HG02938 (cell line): ENCODE measurements at regions not wholly inside any gene's neighbourhood (a gene's known extent, or its start where the extent isn't known, plus 50 kb on each side); places are given as distances from the start of the nearest gene placed in this dataset.
"Not testable (repeated sequence)": the region's sequence is repeated elsewhere in the genome, so short reads cannot be mapped to it uniquely, and the experiment has no call there.

Experiments
- ATAC-seq: cut with Tn5 transposase; IDR thresholded peaks from one replicate; pipeline ENCODE4 v1.9.1; 2021; ENCODE audit warnings: mild to moderate bottlenecking, moderate library complexity; ENCODE audit not compliant: unreplicated experiment

DNA sequence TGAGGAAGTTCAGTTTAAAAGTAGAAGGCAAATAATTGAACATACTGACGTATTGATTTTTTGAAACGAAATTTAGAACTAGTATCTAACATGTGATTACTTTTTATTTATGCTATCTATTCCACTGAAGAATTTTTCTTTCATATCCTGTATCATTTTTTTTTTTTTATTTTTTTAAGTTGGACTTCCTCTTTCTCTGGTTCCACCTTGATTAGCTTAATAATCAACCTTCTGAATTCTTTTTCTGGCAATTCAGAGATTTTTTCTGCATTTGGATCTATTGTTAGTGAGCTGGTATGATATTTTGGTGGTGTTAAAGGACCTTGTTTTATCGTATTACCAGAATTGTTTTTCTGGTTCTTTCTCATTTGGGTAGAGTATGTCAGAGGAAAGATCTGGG lies 411.2 kb downstream of the SOX11 start:
- no peak for ATAC-seq

DNA sequence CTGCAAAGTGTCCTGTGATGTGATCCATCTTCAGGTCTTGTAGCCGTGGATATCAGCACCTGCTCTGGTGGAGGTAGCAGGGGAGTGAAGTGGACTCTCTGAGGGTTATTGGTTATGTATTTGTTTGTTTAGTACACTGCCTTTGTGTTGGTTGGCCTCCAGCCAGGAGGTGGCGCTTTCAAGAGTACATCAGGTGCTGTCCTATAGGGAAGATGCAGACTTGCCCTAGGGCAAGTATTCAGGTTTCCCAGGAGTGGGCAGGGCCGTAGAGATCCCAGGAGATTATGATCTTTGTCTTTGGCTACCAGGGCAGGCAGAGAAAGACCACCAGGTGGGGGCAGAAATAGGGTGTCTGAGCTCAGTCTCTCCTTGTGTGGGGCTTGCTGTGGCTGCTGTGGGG lies 411.8 kb downstream of the SOX11 start:
- ATAC-seq: no peak

DNA sequence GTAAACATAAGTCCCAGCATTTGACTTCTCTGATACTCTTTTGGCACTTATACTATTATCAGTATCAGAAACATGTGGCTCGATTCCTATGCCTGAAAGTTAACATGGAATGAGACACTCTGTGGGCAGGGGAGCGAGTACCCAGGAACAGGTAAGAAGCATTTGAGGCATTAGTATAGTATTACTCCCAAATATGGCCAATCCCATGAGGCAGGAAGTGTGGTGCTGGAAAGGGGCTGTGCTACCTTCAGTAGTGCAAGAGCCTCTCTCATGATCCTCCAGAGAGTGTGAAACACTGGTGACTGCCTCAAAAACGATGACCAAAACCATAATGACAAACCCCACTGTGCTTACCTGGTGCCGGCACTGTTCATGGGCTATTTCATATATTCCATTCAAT lies 415.1 kb downstream of the SOX11 start:
- no peak for ATAC-seq

DNA sequence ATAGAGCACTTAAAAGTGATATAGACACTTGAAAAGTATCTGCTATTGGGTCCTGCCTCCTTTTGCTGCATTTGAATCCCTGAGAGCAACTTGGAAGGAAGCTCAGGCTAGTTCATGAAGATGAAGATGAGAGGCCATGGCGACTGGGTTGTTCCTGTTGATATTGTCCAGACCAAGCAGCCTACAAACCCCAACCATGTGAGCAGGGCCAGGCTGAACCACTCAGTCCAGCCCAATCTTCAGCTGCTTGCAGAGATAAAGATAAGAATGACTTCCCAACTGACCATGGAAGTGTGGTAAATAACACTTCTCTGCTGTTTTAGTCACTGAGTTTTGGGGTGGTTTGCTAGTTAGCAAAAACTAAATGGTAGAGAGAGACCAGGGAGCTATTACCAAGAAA lies 417.6 kb downstream of the SOX11 start:
- no peak for ATAC-seq

DNA sequence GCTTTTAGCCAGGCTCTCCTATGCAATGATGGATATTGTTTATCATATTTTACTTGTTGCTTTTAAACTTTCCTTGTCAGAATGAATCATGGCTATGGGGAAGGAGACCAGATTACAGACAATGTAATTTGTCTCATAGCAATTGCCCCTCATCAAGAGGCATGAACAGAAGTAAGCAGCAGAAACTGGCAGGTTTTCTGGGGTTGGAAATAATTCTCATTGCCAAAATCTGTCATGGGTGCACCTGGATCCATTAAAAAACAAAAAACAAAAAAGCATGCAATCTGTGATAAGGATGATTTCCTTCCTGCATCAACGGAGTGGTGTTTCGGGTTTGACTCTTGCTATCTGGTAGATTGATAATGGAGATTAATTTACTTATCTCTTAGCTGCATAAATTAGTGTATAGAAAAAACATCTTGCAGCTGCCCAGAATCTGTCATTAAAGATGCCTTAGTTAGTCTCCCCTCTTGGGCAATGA lies 419.6 kb downstream of the SOX11 start:
- no peak for ATAC-seq

DNA sequence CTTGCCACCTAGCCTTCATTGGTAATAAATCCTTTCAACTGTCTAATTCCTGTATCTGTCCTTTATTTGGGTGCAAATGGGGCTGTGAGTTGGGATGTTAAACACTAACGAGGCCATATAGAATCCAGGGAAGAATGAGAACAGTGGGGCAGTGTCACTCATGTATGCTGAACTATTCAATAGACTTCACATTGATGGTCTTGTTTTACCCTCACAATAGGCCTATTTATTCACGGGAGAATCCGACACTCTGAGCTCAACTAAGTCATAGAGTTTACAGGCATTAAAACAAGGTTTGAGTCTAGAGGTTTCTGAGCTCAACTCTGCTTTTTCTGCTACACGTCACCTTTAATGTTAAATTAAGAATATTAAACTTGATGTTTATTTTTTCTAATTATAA lies 421.6 kb downstream of the SOX11 start:
- no peak for ATAC-seq

DNA sequence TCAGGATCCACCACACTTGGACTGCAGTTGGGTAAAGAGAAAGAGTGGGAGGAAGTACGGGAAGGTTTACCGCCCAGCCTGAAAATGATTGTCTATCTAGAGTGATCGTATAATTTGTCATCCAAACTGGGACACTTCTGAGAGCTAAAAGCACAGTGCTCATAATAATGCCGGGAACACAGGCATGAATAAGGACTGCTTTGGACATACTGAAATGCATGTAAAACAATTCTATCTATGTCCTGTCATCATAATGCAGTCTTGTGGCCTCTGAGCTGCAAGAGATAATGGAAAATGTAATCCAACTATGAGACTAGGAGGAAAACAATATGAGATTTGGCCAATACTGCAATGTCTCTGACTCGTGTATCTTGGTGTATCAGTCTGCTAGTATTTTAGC lies 435.5 kb downstream of the SOX11 start:
- no peak for ATAC-seq

DNA sequence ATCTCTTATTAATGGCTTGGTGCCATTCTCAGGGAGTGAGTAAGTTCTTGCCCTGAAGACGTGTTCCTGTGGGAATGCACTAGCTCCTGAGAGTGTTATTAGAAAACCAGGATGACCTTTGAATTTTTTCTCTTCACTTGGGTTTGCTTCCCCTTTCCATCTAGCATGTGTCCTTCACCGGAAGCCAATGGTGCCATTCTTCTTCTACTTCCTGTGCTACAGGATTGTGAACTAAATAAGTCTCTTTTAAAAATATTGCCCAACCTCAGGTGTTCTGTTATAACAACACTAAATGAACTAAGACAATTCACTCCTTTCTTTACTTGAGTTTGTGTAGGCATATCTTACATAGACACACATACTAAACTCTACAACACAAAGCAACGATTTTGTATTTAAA lies 447.0 kb downstream of the SOX11 start:
- ATAC-seq: no peak

DNA sequence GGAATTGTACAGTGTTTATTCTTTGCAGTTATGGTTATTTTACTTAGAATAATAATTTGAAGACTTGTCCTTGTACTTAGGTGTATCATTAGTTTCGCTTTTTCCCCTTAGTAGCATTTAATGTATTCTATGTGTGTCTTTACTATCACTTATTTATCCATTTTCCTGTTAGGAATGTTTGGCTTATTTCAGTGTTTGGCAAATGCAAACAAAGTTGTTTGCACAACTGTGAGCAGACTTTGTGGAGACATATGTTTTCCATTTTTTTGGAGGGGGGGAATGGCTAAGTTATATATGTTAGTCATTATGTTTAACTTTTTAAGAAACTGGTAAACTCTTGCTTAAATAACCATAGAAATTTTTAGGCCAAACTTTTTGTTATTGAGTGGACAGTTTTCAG lies 447.7 kb downstream of the SOX11 start:
- ATAC-seq: no peak

DNA sequence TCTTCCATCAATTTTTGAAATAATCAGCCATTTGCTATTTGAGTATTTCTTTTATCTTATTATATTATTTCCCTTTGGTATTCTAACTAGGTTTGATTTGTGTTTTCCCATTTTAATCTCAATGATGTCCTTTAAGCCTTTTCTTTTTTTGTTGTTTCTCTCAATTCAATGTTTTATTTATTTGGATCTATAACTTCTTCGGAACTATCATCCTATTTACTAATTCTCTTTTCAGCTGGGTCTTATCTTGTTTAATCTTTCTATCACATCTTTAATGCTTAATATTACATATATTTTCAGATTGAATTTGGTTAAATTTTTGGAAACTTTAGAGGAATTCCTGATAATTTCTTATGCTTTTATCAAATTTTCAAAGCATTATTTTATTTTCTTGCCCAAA lies 448.3 kb downstream of the SOX11 start:
- ATAC-seq: no peak

DNA sequence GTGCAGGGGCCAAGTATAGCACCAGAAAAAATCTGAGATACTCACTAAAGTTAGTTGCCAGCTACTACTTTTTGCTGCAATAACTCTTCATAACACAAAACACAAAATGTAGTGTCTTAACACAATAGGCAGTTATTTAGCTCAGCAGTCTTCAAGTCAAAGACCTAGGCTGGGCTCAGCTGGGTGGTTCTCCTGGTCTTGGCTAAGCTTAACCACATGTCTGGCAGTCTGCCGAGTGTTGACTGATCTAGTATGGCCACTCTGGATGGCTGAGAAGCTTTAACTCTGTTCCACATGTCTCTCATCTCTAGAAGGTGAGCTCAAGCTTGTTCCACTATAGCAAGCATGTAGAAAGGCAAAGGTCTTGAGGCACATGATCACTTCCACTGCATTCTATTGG lies 451.6 kb downstream of the SOX11 start:
- ATAC-seq: no peak

DNA sequence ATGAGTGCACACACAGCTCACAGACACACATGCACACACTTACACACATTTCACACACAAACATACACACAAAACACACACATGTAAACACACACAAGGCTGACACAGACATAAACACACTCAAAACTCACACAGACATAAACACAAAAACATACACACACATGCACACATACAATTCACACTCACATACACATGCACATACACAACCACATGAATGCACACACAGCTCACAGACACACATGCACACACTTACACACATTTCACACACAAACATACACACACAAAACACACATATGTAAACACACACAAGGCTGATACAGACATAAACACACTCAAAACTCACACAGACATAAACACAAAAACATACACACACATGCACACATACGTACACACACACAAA lies 455.0 kb downstream of the SOX11 start:
- ATAC-seq: not testable (repeated sequence)

DNA sequence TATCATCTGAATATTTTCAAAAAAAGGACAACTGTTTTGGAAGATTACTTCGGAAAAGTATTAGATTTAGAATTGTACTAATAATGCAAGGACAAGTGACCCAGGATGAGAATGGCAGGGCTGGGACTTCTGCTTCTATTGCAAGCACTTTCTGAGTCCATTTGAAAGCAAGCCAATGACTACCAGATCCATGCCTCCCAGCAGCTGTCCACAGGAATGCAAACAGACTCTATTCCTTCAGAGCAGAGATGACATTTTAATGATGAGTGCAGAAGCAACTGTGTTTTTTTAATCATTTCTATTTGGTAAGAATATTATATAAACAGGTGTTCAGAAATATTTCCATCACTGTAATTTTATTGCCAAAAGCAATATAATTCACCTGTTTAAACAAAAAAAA lies 456.7 kb downstream of the SOX11 start:
- ATAC-seq: no peak

DNA sequence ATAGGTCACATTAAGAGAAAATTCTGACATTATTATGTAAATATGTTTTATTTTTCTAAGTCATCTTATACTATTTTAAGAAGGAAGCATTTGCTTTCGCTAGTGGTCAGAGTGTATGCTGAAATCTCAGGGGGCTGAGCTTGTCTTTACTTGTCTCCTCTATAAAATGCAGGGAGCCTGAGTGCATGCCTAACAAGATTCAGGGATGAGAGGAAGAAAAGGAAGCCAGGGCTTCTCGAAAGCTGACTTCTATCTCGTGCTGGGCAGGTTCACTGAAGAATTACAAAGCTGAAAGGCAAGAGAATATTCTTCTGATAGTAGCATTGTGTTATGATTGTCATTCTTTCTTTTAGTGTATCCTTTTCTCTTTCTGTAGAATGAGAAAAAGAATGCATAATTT lies 467.4 kb downstream of the SOX11 start:
- no peak for ATAC-seq

DNA sequence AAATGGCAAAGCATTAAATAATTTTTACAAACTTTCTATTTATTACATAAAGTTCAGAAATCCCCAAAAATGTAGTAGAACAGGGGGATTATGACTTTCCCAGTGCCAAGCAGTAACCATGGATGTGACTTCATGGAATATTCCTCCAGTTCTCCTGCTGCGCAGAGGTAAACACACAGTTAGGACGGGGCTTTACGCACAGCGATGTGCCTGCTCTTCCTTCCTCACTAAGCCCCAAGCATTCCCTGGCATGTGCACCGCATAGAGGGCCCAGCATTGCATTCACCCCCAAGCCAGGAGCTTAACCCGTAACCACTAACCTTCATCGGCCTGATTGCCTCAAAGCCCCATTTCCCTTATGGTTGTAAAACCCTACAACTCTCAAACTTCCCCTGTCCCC lies 471.7 kb downstream of the SOX11 start:
- ATAC-seq: no peak

DNA sequence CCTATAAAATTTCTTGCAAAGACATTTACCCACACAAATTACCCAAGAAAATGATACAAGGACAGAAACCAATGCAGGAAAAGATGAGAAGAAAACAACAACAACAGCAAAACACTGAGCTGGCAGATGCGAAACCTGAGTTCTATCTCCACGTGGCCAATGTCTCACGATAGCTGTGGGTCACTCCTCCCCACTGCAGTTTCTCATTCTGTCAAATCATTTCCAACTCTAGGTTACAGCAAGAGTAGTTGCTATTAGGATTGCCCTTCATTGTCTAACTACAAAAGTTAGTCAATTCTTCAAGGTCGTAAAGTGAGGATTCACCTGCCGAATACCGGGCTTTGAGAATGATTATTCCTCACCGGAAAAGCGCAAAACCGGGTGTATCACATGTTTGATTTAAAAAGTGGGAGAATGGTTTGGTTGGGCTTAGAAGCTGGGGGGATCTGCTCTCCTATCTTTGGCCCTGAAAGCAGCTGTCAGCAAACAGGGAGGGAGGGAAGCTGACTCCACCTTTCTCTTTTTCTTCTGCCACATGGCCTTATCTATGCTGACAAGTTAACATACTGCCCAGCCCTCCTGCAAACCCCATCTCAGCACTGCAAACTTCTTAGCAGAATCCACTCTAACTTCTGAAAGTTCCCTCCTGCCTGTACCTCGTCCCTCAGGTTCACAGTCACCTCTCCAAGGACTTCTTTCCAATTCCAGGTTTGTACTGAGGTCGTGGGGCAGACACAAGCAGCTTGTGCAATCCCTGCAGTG lies 473.0 kb downstream of the SOX11 start:
- no peak for ATAC-seq

DNA sequence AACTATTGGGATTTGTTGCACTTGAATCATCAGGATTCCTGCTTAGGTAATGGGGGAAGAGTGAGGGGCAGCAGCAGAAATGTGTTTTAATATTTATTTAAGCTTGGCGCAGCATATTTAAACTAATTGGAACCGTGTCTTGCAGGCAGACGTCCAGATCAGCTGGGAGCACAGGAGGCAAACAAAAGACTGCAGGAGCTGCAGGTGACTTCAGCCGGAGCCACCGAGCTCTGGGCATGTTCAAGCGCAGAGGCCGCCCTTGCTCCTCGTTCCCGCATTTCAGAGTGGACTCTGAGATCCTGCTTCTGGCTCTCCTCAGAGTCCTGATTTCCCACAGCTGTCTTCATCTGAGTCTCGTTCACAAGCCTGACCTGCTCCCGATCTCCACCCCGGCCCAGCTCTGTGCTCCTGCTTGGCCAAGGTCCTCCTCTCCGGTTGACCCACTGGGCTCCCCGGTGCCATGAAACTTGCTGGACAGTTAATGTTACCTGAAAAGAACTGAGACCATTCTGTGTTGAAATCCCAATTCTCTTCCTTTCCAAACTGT lies 475.5 kb downstream of the SOX11 start:
- ATAC-seq: no peak

DNA sequence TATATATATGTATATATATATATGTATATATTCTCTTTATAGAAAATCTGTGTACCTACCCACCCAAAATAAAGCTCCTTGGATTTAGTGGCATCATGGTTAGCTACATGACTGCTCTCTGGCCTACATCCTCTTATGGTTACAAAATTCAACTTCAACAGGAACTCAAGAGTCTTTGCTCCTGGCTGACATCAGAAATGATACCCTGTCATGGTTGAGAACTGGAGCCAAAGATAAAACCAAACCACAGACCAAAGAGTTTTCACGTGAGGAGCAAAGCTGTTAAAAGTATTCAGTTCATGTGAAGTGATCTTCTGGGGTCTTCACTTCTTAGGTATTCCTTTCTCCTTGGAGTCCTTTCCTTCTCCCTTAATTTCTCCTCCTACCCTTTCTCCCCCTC lies 476.3 kb downstream of the SOX11 start:
- no peak for ATAC-seq

DNA sequence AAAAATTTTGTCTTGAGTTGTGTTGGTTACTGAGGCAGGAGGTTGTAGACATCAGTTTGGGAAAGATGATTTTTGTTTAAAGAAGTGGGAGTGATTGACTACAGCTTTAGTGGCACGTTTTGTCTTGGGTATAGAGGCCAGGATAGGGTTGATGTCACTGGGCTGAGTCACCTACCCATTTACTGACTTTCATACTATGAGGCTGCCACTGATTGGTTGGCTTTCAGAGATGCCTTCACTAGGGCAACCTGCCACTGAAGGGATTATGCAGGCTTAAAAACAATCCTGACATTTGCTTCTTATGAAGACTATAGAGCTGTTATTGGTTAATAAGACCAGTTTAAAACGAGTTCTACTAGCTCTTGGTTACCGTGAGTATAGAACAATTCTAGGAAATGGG lies 479.1 kb downstream of the SOX11 start:
- no peak for ATAC-seq

DNA sequence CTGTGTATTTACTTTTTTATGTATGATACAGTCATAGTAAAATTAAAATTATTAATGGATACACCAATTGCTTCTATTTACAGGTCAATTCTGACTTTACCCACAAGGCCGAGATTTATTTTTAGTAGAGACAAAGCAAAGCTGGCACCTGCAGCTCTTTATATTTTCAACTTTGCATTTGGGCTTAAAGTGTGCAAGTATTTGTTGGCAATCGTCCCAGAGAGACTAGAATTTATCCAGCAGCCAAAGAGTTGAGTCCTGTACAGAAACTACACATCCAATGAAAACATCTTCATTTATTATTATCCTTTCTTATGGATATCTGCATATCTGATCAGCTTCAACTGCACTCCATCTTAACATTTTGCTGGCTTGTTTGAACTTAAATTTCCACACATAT lies 485.6 kb downstream of the SOX11 start:
- ATAC-seq: no peak

DNA sequence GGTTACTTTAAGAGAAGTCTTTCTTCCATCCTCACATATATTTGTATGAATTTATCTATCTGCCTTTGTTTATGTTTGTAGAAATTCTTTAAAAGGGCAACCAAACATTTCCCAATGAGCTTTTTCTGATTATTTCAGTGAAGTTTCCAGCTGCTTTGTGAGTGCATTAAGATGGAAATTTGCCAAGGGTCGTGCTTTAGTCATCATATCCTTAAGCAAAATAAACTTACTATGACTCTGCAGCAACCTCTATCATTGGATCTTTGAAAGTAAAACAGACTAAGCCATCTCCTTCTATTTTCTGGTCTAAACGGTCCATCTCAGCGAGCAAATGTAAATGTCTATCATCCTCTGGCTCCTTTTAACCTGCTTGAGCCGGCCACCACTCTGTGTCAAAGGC lies 489.3 kb downstream of the SOX11 start:
- ATAC-seq: no peak

DNA sequence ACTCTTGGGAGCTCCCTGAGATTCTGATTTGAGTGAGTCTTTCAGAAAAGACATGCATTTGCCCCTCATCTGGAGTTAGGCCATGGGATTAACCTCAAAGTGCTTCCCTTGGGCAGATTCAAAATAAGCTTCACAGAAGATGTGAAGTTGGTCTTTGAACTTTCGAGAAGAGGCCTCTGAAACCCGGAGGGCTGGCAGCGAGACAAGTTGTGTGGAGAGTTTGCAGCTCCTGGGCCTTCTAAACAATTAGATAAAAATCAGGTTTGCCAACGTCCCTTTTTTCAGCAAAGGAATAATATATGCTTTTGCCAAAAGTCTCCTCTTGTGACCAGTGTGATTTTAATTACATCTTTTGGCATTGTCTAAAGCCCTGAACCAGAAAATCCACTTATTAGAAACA lies 489.7 kb downstream of the SOX11 start:
- ATAC-seq: no peak

DNA sequence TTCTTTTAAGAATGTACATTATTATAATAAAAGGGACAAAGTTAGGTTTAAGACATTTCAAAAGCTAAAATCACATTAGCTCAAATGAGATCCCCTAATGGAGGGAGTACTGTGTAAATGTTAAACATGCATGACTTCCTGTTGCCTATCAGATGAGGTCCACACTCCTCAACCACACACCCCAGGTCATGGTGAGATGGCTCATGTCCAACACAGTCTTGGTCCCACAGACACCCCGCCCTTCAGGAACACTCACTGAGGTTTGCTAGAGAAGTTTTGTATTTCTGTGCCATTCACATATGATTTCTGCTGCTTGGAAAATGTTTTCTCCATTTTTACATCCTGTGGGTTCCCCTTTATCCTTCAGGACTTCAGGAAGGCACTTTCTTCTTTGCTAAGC lies 491.0 kb downstream of the SOX11 start:
- ATAC-seq: no peak
